Omental fat pad (tissue), 3 donors: ENCODE measurements at regions not wholly inside any gene's neighbourhood (a gene's known extent, or its start where the extent isn't known, plus 50 kb on each side); places are given as distances from the start of the nearest gene placed in this dataset.

Source experiments
- ATAC-seq: fragments of 150-250 bp; one replicate; pipeline ENCODE4 v1.9.1; 2016; ENCODE audit warnings: mild to moderate bottlenecking, moderate library complexity; ENCODE audit not compliant: low FRiP score
- DNase-seq: peaks from one replicate; pipeline ENCODE4 v3.0.0-alpha.2; 2019; ENCODE audit warnings: low spot score
- CTCF ChIP-seq, 3 donors: fragments of 450-650 bp; IDR thresholded peaks; one replicate each; pipeline ENCODE4 v1.5.1; 2016 to 2017; ENCODE audit warnings: antibody characterized with exemption in 3 of 3, mild to moderate bottlenecking in 3 of 3, moderate library complexity in 2 of 3

- no peak for DNase-seq
- TF ChIP-seq CTCF (IDR thresholded peaks at IDR 0.05): no peak
- no peak for ATAC-seq
Measured at GRCh38 chr1:201662646-201663045, 123.7 kb downstream of the NAV1 start.

GRCh38 chr1:201663491-201664113 is 124.7 kb downstream of the NAV1 start:
- ATAC-seq (no peak), DNase-seq (no peak)
- TF ChIP-seq CTCF (IDR thresholded peaks at IDR 0.05): no peak

GRCh38 chr1:201665036-201665435 is 126.1 kb downstream of the NAV1 start:
- no peak for DNase-seq
- ATAC-seq: no peak
- no peak for TF ChIP-seq CTCF (IDR thresholded peaks at IDR 0.05)

GRCh38 chr1:201666102-201666501 is 127.2 kb downstream of the NAV1 start:
- TF ChIP-seq CTCF (IDR thresholded peaks at IDR 0.05): no peak
- no peak for ATAC-seq
- DNase-seq: no peak

GRCh38 chr1:201666645-201667044 is 127.7 kb downstream of the NAV1 start:
- TF ChIP-seq CTCF (IDR thresholded peaks at IDR 0.05): no peak
- DNase-seq (no peak), ATAC-seq (no peak)

GRCh38 chr1:201667479-201667878 is 128.6 kb downstream of the NAV1 start:
- no peak for ATAC-seq
- TF ChIP-seq CTCF (IDR thresholded peaks at IDR 0.05): no peak
- no peak for DNase-seq

- DNase-seq (no peak), ATAC-seq (no peak)
- TF ChIP-seq CTCF (IDR thresholded peaks at IDR 0.05): no peak
Measured at GRCh38 chr1:201670517-201670916, 131.6 kb downstream of the NAV1 start.
